GM23248 (cell line): ENCODE measurements at regions not wholly inside any gene's neighbourhood (a gene's known extent, or its start where the extent isn't known, plus 50 kb on each side); places are given as distances from the start of the nearest gene placed in this dataset.

ENCODE experiments used
- EZH2 ChIP-seq: fragments of 200-600 bp; sonication (generic); IDR thresholded peaks from 2 replicates; pipeline ENCODE4 v1.6.1; 2018; ENCODE audit warnings: antibody characterized with exemption, mild to moderate bottlenecking; ENCODE audit not compliant: insufficient read depth, poor library complexity, severe bottlenecking
- EZH2phosphoT487 ChIP-seq: fragments of 200-600 bp; sonication (generic); IDR thresholded peaks from 2 replicates; pipeline ENCODE4 v1.6.1; 2018; ENCODE audit warnings: antibody characterized with exemption, moderate library complexity, mild to moderate bottlenecking, low read depth; ENCODE audit not compliant: insufficient read depth

- TF ChIP-seq EZH2 (no peak), EZH2phosphoT487 (no peak)
Measured at GRCh38 chr22:46050451-46050845, 73.5 kb upstream of the WNT7B start.
